Heart left ventricle (tissue), 13 donors: ENCODE measurements at regions not wholly inside any gene's neighbourhood (a gene's known extent, or its start where the extent isn't known, plus 50 kb on each side); places are given as distances from the start of the nearest gene placed in this dataset.

Source experiments
- CTCF ChIP-seq, 12 donors: fragments of 200-600 bp; sonication (generic) in 4 of 12; IDR thresholded peaks; one replicate each; pipeline versions ENCODE4 v1.5.0 to v1.8.0; 2018 to 2022; ENCODE audit warnings: antibody characterized with exemption in 12 of 12, mild to moderate bottlenecking in 5 of 12
- POLR2A ChIP-seq, 2 donors: fragments of 450-650 bp; IDR thresholded peaks; one replicate each; pipeline ENCODE4 v1.6.1; 2017; ENCODE audit warnings: antibody characterized with exemption in 2 of 2, mild to moderate bottlenecking in 2 of 2, moderate library complexity in 2 of 2
- donor health status: ischemic (EF 13 %, LVEDD 7.1; RV severe dilation, severe dysfunction).
- donor health status: DM: no; HTN: yes; CAD: no.
- donor health status: DM: no; HTN: no; CAD: no.
- donor health status: ischemic (EF 25% LVEDD 6.9; RV normal size, moderate dysfunction).
- donor health status: ischemic (EF 25% LVEDD 5.7; RV mildly dilated, moderate dysfunction).
- donor health status: ischemic (EF 35%, LVEDD 5.7; RV mildly dilated, moderate dysfunction).
- donor health status: nonischemic (EF 11% LVEDD 7.7; RV severe dilation, severe dysfunction).
- donor health status: DM: yes; HTN: yes; CAD: no.
- donor health status: PGD.
- donor health status: ischemic (EF 29% LVEDD 5.4; RV normal size, mild dysfunction).
- donor health status: nonischemic (EF 23%, LVEDD 6.1; RV moderate dilation, normal function).

GRCh38 chr13:110790371-110790770, 76.9 kb downstream of the ING1 start:
- TF ChIP-seq POLR2A (IDR thresholded peaks at IDR 0.05) = no peak
- TF ChIP-seq CTCF (IDR thresholded peaks at IDR 0.05) = no peak
